ENCODE measurements at regions not wholly inside any gene's neighbourhood (a gene's known extent, or its start where the extent isn't known, plus 50 kb on each side); places are given as distances from the start of the nearest gene placed in this dataset.

GRCh38 chr18:27447930-27448329, 262.8 kb upstream of the CHST9 start:
- no peak for DNase-seq

- DNase-seq: no peak
These were observed 262.4 kb upstream of the CHST9 start for GRCh38 chr18:27447451-27447881.

GRCh38 chr18:27430595-27430994, 245.5 kb upstream of the CHST9 start:
- DNase-seq: no peak

- no peak for DNase-seq
These were observed 243.8 kb upstream of the CHST9 start for GRCh38 chr18:27428716-27429475.

- no peak for DNase-seq
These were observed 243.0 kb upstream of the CHST9 start for GRCh38 chr18:27428120-27428519.

GRCh38 chr18:27423581-27423980, 238.5 kb upstream of the CHST9 start:
- no peak for DNase-seq

GRCh38 chr18:27419646-27420045, 234.5 kb upstream of the CHST9 start:
- DNase-seq: no peak

- DNase-seq: no peak
These were observed 230.4 kb upstream of the CHST9 start for GRCh38 chr18:27415495-27415894.

- no peak for DNase-seq
These were observed 229.6 kb upstream of the CHST9 start for GRCh38 chr18:27414682-27415081.

GRCh38 chr18:27413495-27414401, 228.6 kb upstream of the CHST9 start:
- no peak for DNase-seq

- no peak for DNase-seq
These were observed 227.4 kb upstream of the CHST9 start for GRCh38 chr18:27412556-27412955.

- DNase-seq: no peak
These were observed 226.8 kb upstream of the CHST9 start for GRCh38 chr18:27411911-27412310.

- no peak for DNase-seq
These were observed 225.9 kb upstream of the CHST9 start for GRCh38 chr18:27411013-27411412.

GRCh38 chr18:27404855-27405254, 219.7 kb upstream of the CHST9 start:
- DNase-seq: no peak

GRCh38 chr18:27400001-27400400, 214.9 kb upstream of the CHST9 start:
- no peak for DNase-seq

GRCh38 chr18:27395752-27396151, 210.6 kb upstream of the CHST9 start:
- no peak for DNase-seq

GRCh38 chr18:27394687-27395086, 209.6 kb upstream of the CHST9 start:
- DNase-seq: no peak

GRCh38 chr18:27382567-27383216, 197.6 kb upstream of the CHST9 start:
- no peak for DNase-seq

GRCh38 chr18:27378431-27379095, 193.5 kb upstream of the CHST9 start:
- DNase-seq: no peak

GRCh38 chr18:27377251-27377650, 192.1 kb upstream of the CHST9 start:
- DNase-seq: no peak

GRCh38 chr18:27372386-27372785, 187.3 kb upstream of the CHST9 start:
- DNase-seq: no peak

GRCh38 chr18:27366665-27367064, 181.6 kb upstream of the CHST9 start:
- DNase-seq: no peak

- no peak for DNase-seq
These were observed 181.0 kb upstream of the CHST9 start for GRCh38 chr18:27366151-27366550.

All from inflammatory macrophage treated with lipopolysaccharide for 4 hours (primary cell).